Right lung (tissue), 2 donors: ENCODE measurements at regions not wholly inside any gene's neighbourhood (a gene's known extent, or its start where the extent isn't known, plus 50 kb on each side); places are given as distances from the start of the nearest gene placed in this dataset.

Experiments used
- DNase-seq, 2 donors: peaks; one replicate each; pipeline ENCODE4 v3.0.0-alpha.2; 2013

DNA sequence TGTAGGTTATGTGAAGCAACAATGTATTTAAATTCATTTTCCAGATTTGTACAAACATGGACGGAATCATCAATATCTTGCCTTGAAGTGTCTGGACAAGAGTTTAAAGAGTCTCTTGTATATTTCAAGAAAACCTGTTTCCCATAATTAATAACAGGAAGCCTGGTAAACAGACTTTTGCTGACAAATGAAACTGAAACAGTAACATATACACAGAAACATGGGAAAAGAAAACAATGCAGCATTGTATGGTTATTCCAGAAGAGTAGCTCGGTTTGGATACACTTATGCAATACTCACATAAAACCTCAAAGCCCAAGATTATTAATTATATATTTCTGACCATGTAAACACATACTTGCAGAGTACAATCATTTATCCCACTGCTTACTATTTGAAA lies 265.5 kb downstream of the PTPRC start:
- no peak for DNase-seq

GRCh38 chr1:198906739-198907422 lies 268.0 kb downstream of the PTPRC start:
- DNase-seq, result no peak

GRCh38 chr1:198907423-198907746 lies 268.5 kb downstream of the PTPRC start:
- DNase-seq, result no peak

GRCh38 chr1:198908995-198909394 lies 270.2 kb downstream of the PTPRC start:
- no peak for DNase-seq

GRCh38 chr1:198909973-198910372 lies 271.1 kb downstream of the PTPRC start:
- no peak for DNase-seq

DNA sequence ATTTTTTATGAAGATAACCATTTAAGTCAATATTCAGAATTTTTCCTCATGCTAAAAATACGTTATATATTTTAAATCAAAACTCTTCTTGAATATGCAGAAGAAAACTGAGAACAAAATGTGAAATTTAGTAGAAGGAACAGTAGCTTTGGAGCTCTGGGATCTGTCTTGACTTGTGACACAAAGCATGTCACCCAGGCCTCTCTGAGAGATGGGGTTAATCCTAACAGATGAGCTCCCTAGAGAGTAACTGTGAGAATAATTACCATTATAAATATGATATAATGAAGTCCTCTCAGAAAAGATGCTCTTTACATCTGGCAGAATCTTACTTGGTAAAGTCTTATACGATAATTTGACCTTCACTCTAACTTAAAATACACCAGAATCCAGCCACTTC lies 272.0 kb downstream of the PTPRC start:
- no peak for DNase-seq

GRCh38 chr1:198912046-198912445 lies 273.2 kb downstream of the PTPRC start:
- no peak for DNase-seq

DNA sequence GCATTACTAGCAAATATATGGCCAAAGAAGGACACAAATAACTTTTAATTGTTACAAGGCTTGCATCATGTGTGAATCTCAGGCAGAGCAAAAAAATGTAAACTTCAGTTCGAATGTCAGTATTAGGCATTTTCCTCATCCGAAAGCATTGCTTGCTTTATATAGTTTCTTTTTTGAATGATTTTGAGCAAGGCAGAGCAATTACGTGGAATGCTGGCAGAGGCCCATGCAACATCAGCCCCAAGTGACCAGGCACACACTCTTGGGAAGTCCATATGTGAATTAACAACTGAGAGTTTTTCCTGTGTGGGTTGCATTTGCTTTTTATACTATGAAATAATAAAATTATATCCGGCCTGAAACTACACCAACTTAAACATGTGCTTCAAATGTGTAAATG lies 274.8 kb downstream of the PTPRC start:
- DNase-seq, result peak in 1 of 2 donors; percentile 63

DNA sequence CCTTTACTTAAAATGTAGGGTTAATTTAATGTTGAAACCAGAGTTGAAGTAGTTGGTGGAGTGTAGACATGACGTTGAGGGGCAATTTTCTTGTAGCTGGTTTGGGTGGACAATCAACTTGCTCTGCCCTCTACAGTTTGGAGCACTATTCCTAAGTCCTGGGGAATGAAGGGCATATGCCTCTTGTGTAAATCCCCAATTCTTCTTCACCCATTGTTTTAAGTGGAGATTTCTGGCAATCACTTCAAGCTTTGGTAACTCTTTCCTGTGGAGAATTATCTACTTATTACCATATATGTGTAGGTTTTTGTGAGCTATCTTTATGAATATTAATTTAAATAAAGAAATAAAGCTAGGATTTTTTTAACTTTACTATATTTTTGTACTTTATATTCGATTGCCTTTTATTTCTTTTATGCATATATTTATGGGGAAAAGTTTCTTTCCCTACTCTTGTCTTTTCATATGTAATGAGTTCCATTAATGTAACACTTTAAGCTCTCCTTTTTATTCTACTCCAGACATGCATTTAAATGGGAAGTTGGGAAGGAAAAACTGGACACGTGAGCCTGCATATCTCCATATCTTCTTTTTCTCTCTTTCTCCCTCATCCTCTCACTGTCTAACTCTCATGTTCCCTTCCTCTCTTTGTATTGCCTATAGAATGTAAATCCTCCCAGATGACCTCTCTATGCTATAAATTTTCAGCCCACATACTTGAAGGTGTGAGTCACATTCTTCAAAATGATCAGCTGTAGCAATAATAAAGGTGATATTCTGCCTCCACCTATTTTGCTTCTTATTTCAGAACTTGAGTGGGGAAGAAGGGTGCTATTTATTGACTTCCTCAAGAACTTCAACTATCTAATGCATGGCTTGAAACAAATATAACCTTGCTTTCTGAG lies 276.7 kb downstream of the PTPRC start:
- no peak for DNase-seq

DNA sequence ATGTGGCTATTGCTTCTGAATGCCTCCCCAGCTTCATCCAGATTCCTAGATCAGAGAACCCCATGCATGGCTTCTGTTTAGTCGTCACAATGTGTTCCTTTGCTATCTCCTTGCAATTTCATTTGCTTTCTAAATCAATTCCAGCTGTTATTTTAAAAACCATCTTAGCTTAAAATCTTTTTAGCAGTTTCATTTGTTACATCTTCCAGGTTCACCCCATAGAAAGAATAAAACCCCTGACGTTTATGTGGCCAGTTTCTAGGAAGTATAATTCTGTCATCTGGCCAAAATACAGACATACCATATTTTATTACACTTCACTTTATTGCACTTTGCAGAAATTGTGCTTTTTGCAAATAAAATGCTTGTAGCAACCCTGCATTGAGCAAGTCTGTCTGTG lies 278.4 kb downstream of the PTPRC start:
- no peak for DNase-seq

DNA sequence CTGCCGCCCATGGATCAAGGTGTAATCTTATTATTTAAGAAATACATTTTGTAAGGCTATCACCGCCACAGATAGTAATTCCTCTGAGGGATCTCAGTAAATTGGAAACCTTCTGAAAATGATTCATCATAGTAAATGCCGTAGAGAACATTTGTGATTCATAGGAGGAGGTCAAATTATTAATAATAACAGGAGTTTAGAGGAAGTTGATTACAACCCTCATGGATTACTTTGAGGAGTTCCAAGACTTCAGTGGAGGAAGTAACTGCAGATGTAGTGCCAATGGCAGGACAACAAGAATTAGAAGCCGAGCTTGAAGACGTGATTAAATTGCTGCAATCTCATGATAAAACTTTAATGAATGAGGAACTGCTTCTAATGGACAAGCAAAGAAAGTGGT lies 280.1 kb downstream of the PTPRC start:
- DNase-seq, result no peak

DNA sequence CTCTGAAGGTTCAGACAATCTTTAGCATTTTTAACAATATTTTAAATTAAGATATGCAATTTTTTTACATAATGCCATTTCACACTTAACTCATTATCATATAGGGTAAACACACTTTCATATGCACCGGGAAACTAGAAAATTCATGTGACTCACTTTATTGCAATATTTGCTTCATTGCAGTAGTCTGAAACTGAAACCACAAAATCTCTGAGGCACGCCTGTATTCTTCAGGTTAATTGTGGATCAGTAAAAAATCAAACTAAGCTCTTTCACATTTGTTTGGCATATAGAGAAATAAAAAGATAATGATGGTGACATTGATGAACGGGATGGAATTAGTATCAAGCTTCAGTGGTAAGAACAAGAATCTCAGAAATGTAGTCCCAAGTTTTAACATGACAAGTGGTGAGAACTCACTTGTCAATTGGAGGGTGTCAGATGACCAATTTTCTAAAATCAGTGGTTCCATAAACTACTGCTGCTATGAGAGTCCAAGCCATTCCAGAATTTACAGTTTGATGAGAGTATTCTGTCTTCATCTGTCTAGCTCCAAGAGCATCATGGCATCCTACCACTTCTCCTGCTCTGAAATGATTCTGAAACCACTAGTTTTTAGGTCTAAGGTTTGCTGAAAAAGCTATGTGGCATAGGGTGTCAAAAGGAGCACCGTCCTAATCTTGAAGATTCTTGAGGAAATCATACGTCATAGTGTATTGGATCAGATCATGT lies 281.0 kb downstream of the PTPRC start:
- DNase-seq, result no peak

GRCh38 chr1:198922638-198923430 lies 284.0 kb downstream of the PTPRC start:
- DNase-seq, result no peak

DNA sequence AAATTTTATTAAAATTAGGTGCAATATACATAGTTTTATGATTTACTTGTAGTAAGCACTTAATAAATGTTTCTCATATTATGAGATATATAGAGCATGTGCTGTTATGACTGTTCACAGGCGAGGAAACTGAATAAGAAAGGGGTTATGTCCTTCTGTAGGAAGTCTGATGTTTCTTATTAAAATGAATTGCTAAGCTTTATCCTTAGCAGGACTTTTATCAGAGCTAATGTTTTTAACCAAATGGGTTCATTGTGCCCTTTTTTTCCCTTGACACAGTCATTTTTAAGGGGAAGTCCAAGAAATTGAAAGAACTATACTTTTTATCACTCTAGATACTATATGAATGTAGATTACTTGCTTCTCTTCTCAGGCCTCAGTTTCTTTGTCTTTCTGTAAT lies 285.2 kb downstream of the PTPRC start:
- DNase-seq, result no peak

DNA sequence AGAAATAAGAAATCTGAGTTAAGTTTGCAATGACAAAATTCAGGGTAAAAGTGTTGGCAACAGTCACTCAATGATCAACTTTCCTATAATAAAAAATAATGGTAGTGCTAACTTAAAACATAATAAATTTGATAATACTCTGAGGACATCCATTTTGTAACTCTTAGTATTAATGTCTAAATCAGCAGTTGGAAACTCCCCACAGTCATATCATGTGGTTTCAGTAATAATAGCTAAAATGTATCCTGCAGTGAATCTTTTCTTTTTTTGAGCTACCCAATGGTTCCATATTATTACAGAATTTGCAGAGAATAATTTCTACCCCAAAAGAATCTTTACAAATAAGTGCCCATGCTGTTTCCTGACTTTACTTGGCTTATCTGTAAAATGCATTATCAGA lies 286.7 kb downstream of the PTPRC start:
- DNase-seq, result no peak

DNA sequence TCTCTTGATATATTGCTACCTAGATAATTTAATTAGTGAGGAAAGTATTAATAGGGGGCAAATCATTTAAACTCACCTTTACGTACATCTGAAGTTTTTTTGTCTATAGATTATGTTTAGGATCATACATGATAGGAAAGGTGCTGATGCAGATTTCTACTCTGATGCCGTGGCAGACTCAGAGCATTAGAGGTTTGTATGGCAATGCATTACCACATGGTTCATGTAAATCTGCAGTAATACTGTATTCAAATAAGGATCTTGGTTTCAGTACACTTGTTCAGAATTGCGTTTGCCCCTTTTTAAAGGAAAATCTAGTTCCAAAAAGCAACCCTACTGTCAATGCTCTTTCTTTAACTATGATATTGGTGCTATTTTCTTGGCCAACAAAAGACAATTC lies 288.3 kb downstream of the PTPRC start:
- no peak for DNase-seq

- no peak for DNase-seq
Observed at GRCh38 chr1:198929111-198929604, 290.3 kb downstream of the PTPRC start.

- DNase-seq, result peak in 1 of 2 donors; percentile 49
Observed at GRCh38 chr1:198929961-198930599, 291.2 kb downstream of the PTPRC start.

GRCh38 chr1:198932351-198932991 lies 293.6 kb downstream of the PTPRC start:
- no peak for DNase-seq

- DNase-seq, result no peak
Observed at GRCh38 chr1:198933515-198934222, 294.8 kb downstream of the PTPRC start.
